Liver (tissue), 3 donors: ENCODE measurements at regions not wholly inside any gene's neighbourhood (a gene's known extent, or its start where the extent isn't known, plus 50 kb on each side); places are given as distances from the start of the nearest gene placed in this dataset.

Experiments used
- CTCF ChIP-seq: fragments of 150-350 bp; IDR thresholded peaks from 2 replicates; pipeline ENCODE4 v1.5.1; 2017; ENCODE audit warnings: improper control_type of control experiment, low read depth, low read length; ENCODE audit not compliant: missing input control
- EGR1 ChIP-seq, 2 donors: IDR thresholded peaks; 2 replicates each; pipeline ENCODE4 v1.6.1; 2016 to 2018; ENCODE audit warnings: antibody characterized with exemption in 2 of 2, low read depth in 2 of 2
- GABPA ChIP-seq, 2 donors: IDR thresholded peaks in 1 of 2; conservative IDR thresholded peaks in 1 of 2; 2 replicates each; pipeline ENCODE4 v1.6.1; 2016; ENCODE audit warnings: antibody characterized with exemption in 2 of 2, mild to moderate bottlenecking in 1 of 2, moderate library complexity in 1 of 2
- HNF4A ChIP-seq, 2 donors: conservative IDR thresholded peaks; 2 replicates each; pipeline ENCODE4 v1.6.1; 2016; ENCODE audit warnings: antibody characterized with exemption in 2 of 2, mild to moderate bottlenecking in 2 of 2
- JUND ChIP-seq, 2 donors: IDR thresholded peaks; 2 replicates each; pipeline ENCODE4 v1.6.1; 2016; ENCODE audit warnings: antibody characterized with exemption in 2 of 2
- NR2F2 ChIP-seq: IDR thresholded peaks from 2 replicates; pipeline ENCODE4 v1.6.1; 2016; ENCODE audit warnings: antibody characterized with exemption
- RAD21 ChIP-seq, 2 donors: IDR thresholded peaks; 2 replicates each; pipeline ENCODE4 v1.6.1; 2016; ENCODE audit warnings: antibody characterized with exemption in 2 of 2, mild to moderate bottlenecking in 2 of 2
- RXRA ChIP-seq, 2 donors: IDR thresholded peaks; 2 replicates each; pipeline ENCODE4 v1.6.1; 2017 to 2018; ENCODE audit warnings: antibody characterized with exemption in 2 of 2, mild to moderate bottlenecking in 1 of 2
- SP1 ChIP-seq: IDR thresholded peaks from 2 replicates; pipeline ENCODE4 v1.6.1; 2018; ENCODE audit warnings: antibody characterized with exemption, mild to moderate bottlenecking
- YY1 ChIP-seq: IDR thresholded peaks from 2 replicates; pipeline ENCODE4 v1.6.1; 2016; ENCODE audit warnings: antibody characterized with exemption, mild to moderate bottlenecking
- TF ChIP-seq, protein P1 (sequence below): IDR thresholded peaks from 2 replicates; pipeline ENCODE4 v1.6.1; 2016; ENCODE audit warnings: antibody characterized with exemption
- TF ChIP-seq, protein P2 (sequence below): IDR thresholded peaks from 2 replicates; pipeline ENCODE4 v1.6.1; 2016; ENCODE audit warnings: antibody characterized with exemption, mild to moderate bottlenecking
- donor health status: healthy.
- donor health status: healthy.

- TF ChIP-seq JUND (IDR thresholded peaks at IDR 0.05) (no peak), CTCF (no peak), EGR1 (IDR thresholded peaks at IDR 0.05; ENCODE audit: low read depth in 2 of 2) (no peak), HNF4A (conservative IDR thresholded peaks at IDR 0.05) (no peak), GABPA (IDR thresholded peaks at IDR 0.05 in 1 of 2, conservative IDR thresholded peaks at IDR 0.05 in 1 of 2) (no peak), YY1 (no peak), NR2F2 (no peak), RAD21 (IDR thresholded peaks at IDR 0.05) (no peak), SP1 (no peak), RXRA (IDR thresholded peaks at IDR 0.05) (no peak)
- TF ChIP-seq, protein P1, sequence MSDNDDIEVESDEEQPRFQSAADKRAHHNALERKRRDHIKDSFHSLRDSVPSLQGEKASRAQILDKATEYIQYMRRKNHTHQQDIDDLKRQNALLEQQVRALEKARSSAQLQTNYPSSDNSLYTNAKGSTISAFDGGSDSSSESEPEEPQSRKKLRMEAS = no peak
- TF ChIP-seq, protein P2, sequence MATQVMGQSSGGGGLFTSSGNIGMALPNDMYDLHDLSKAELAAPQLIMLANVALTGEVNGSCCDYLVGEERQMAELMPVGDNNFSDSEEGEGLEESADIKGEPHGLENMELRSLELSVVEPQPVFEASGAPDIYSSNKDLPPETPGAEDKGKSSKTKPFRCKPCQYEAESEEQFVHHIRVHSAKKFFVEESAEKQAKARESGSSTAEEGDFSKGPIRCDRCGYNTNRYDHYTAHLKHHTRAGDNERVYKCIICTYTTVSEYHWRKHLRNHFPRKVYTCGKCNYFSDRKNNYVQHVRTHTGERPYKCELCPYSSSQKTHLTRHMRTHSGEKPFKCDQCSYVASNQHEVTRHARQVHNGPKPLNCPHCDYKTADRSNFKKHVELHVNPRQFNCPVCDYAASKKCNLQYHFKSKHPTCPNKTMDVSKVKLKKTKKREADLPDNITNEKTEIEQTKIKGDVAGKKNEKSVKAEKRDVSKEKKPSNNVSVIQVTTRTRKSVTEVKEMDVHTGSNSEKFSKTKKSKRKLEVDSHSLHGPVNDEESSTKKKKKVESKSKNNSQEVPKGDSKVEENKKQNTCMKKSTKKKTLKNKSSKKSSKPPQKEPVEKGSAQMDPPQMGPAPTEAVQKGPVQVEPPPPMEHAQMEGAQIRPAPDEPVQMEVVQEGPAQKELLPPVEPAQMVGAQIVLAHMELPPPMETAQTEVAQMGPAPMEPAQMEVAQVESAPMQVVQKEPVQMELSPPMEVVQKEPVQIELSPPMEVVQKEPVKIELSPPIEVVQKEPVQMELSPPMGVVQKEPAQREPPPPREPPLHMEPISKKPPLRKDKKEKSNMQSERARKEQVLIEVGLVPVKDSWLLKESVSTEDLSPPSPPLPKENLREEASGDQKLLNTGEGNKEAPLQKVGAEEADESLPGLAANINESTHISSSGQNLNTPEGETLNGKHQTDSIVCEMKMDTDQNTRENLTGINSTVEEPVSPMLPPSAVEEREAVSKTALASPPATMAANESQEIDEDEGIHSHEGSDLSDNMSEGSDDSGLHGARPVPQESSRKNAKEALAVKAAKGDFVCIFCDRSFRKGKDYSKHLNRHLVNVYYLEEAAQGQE = no peak
Measured at GRCh38 chr1:184838504-184838951, 83.9 kb upstream of the EDEM3 start.
